Panc1 (cell line): ENCODE measurements at regions not wholly inside any gene's neighbourhood (a gene's known extent, or its start where the extent isn't known, plus 50 kb on each side); places are given as distances from the start of the nearest gene placed in this dataset.

ENCODE experiments used
- ATAC-seq: fragments of 200-7000 bp; cut with Tn5 transposase; 2 replicates; pipeline ENCODE4 v1.9.1; 2020; ENCODE audit warnings: mild to moderate bottlenecking, moderate library complexity
- BruUV-seq: library from RNA; stranded (reverse); fragments of 400-500 nt; replicated peaks from 2 replicates; lab custom pipeline; 2021; lab: Mats Ljungman, UMichigan
- CTCF ChIA-PET: fragments of 300-600 bp; sonication (Branson Sonifier 250); formaldehyde crosslinking; loops from one replicate; lab custom pipeline; 2022; ENCODE audit warnings: antibody characterized with exemption; lab: Charles Lee
- POLR2A ChIA-PET: fragments of 300-600 bp; sonication (Branson Sonifier 250); formaldehyde crosslinking; loops from one replicate; lab custom pipeline; 2022; ENCODE audit warnings: antibody characterized with exemption; lab: Charles Lee
- DNase-seq: peaks from one replicate; pipeline ENCODE4 v3.0.0-alpha.2; 2010; ENCODE audit warnings: low read depth, low spot score
- H3K27ac ChIP-seq: 2 replicates; pipeline ENCODE4 v1.5.1; 2011; ENCODE audit warnings: mild to moderate bottlenecking, low read length, inconsistent platforms
- H3K27me3 ChIP-seq: fragments of 200-500 bp; sonication (Bioruptor generic); 2 replicates; pipeline ENCODE4 v1.6.0; 2014; ENCODE audit warnings: low read length, inconsistent platforms; ENCODE audit not compliant: control insufficient read depth, insufficient read depth
- H3K36me3 ChIP-seq: fragments of 200-500 bp; sonication (Bioruptor generic); 2 replicates; pipeline ENCODE4 v1.5.1; 2014; ENCODE audit warnings: inconsistent platforms, mild to moderate bottlenecking, low read length, moderate library complexity; ENCODE audit not compliant: control insufficient read depth, insufficient read depth
- H3K4me1 ChIP-seq: 2 replicates; pipeline ENCODE4 v1.5.1; 2011; ENCODE audit warnings: inconsistent platforms, mild to moderate bottlenecking, low read length, moderate library complexity; ENCODE audit not compliant: control insufficient read depth, insufficient read depth
- H3K4me3 ChIP-seq, 2 experiments: 2 replicates each; pipeline ENCODE4 v1.5.1; 2011 to 2012; ENCODE audit warnings: low read depth in 2 of 2, low read length in 2 of 2, mild to moderate bottlenecking in 2 of 2, inconsistent platforms in 1 of 2, moderate library complexity in 1 of 2
- H3K9me3 ChIP-seq: fragments of 200-500 bp; sonication (Bioruptor generic); 2 replicates; pipeline ENCODE4 v1.5.1; 2014; ENCODE audit warnings: low read depth, mild to moderate bottlenecking, inconsistent platforms, low read length, moderate library complexity; ENCODE audit not compliant: control insufficient read depth, insufficient read depth
- POLR2AphosphoS5 ChIP-seq: IDR thresholded peaks from 2 replicates; pipeline ENCODE4 v1.6.1; 2012; ENCODE audit warnings: mild to moderate bottlenecking, low read depth, low read length, moderate library complexity
- SIN3A ChIP-seq: IDR thresholded peaks from 2 replicates; pipeline ENCODE4 v1.6.1; 2012; ENCODE audit warnings: low read depth, mild to moderate bottlenecking, low read length, moderate library complexity, borderline replicate concordance; ENCODE audit not compliant: insufficient read depth
- TCF7L2 ChIP-seq: IDR thresholded peaks from 2 replicates; pipeline ENCODE4 v1.6.1; 2011; ENCODE audit warnings: mild to moderate bottlenecking, low read depth, low read length, inconsistent platforms
- in situ Hi-C: cut with HindIII; loops from 2 replicates; pipeline ENCODE4 v1.10.0; 2016; ENCODE audit warnings: low sequenced_read_pairs, low pct_unique_long_range_greater_than_20kb
- intact Hi-C: fragments of 100-400 bp; cut with micrococcal nuclease; formaldehyde crosslinking; loops from one replicate; pipeline ENCODE4 v1.10.0; 2022; ENCODE audit not compliant: unreplicated experiment
- TF ChIP-seq, protein P1 (sequence below): fragments of 450-650 bp; IDR thresholded peaks from 2 replicates; pipeline ENCODE4 v1.5.1; 2017; ENCODE audit warnings: mild to moderate bottlenecking
- TF ChIP-seq, protein P2 (sequence below), 2 experiments: IDR thresholded peaks; 2 replicates each; pipeline ENCODE4 v1.6.1; 2011 to 2012; ENCODE audit warnings: low read depth in 2 of 2, control low read depth in 1 of 2, low read length in 1 of 2, mild to moderate bottlenecking in 1 of 2, moderate library complexity in 1 of 2; ENCODE audit not compliant: insufficient read depth in 1 of 2

DNA sequence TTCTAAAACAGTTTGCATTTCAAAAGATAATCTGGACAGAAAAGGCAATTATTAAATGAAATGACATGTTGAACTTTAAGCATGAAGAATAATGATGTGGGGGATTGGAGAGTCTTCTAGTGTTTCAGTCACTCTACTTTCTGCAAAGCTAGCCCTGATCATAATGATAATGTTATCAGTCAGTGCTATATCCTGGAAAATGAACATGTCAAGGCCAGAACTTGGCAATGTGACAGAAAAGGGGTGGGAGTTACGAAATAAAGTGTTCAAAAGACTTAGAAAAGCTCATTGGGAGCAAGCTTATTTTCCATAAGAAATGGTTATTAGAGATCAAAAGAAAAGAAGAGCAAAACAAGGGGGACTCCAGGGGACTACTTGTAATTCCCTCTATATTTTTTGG, 288.5 kb upstream of the SLC8A1 start:
- ATAC-seq = no peak
- H3K27me3 ChIP-seq = no peaks in the 10 kb centered on the region
- H3K27ac ChIP-seq = no peak overlapping the region
- no peaks in the 10 kb centered on the region for H3K4me1 ChIP-seq
- CTCF ChIA-PET = no interaction called here
- no peaks in the 10 kb centered on the region for H3K36me3 ChIP-seq
- in situ Hi-C loops = no loop called here
- POLR2A ChIA-PET = no interaction called here
- H3K9me3 ChIP-seq = no peaks in the 10 kb centered on the region
- BruUV-seq = no TSS peak
- no peak overlapping the region for H3K4me3 ChIP-seq
- DNase-seq = no peak
- intact Hi-C loops = no loop called here
- TF ChIP-seq, protein P1, sequence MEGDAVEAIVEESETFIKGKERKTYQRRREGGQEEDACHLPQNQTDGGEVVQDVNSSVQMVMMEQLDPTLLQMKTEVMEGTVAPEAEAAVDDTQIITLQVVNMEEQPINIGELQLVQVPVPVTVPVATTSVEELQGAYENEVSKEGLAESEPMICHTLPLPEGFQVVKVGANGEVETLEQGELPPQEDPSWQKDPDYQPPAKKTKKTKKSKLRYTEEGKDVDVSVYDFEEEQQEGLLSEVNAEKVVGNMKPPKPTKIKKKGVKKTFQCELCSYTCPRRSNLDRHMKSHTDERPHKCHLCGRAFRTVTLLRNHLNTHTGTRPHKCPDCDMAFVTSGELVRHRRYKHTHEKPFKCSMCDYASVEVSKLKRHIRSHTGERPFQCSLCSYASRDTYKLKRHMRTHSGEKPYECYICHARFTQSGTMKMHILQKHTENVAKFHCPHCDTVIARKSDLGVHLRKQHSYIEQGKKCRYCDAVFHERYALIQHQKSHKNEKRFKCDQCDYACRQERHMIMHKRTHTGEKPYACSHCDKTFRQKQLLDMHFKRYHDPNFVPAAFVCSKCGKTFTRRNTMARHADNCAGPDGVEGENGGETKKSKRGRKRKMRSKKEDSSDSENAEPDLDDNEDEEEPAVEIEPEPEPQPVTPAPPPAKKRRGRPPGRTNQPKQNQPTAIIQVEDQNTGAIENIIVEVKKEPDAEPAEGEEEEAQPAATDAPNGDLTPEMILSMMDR = no peak
- TF ChIP-seq SIN3A = no peak
- no peak for TF ChIP-seq POLR2AphosphoS5
- TF ChIP-seq, protein P2, sequence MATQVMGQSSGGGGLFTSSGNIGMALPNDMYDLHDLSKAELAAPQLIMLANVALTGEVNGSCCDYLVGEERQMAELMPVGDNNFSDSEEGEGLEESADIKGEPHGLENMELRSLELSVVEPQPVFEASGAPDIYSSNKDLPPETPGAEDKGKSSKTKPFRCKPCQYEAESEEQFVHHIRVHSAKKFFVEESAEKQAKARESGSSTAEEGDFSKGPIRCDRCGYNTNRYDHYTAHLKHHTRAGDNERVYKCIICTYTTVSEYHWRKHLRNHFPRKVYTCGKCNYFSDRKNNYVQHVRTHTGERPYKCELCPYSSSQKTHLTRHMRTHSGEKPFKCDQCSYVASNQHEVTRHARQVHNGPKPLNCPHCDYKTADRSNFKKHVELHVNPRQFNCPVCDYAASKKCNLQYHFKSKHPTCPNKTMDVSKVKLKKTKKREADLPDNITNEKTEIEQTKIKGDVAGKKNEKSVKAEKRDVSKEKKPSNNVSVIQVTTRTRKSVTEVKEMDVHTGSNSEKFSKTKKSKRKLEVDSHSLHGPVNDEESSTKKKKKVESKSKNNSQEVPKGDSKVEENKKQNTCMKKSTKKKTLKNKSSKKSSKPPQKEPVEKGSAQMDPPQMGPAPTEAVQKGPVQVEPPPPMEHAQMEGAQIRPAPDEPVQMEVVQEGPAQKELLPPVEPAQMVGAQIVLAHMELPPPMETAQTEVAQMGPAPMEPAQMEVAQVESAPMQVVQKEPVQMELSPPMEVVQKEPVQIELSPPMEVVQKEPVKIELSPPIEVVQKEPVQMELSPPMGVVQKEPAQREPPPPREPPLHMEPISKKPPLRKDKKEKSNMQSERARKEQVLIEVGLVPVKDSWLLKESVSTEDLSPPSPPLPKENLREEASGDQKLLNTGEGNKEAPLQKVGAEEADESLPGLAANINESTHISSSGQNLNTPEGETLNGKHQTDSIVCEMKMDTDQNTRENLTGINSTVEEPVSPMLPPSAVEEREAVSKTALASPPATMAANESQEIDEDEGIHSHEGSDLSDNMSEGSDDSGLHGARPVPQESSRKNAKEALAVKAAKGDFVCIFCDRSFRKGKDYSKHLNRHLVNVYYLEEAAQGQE (IDR thresholded peaks at IDR 0.05; ENCODE audit: insufficient read depth in 1 of 2, low read depth in 2 of 2, low read length in 1 of 2) = no peak
- TF ChIP-seq TCF7L2 = no peak

DNA sequence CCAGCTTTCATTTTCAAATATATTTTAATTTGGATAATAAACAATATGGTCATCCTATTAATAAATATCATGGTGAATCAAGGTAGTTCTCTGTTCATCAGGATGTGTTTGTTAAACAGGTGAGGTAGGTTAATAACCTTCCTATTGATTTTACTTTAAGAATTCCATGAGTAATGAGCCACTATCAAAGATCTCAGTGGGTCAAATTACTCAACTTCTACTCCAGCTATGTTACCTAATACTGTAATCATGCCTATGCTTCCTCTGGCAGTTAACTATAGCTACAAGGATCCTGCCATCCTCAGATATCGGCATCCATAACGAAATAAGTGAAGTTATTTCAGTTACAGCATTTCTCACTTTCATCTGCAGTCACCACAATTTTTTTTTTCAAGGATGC, 289.6 kb upstream of the SLC8A1 start:
- in situ Hi-C loops = no loop called here
- no peak for DNase-seq
- no peaks in the 10 kb centered on the region for H3K9me3 ChIP-seq
- no peaks in the 10 kb centered on the region for H3K4me1 ChIP-seq
- no peaks in the 10 kb centered on the region for H3K27me3 ChIP-seq
- POLR2A ChIA-PET = interaction anchor here (0.6 kb wide), 1 partner anchor 11 kb away, joined by 8 read pairs; no protein-coding TSS in a partner anchor
- no peaks in the 10 kb centered on the region for H3K36me3 ChIP-seq
- intact Hi-C loops = no loop called here
- TF ChIP-seq, protein P2 (IDR thresholded peaks at IDR 0.05; ENCODE audit: insufficient read depth in 1 of 2, low read depth in 2 of 2, low read length in 1 of 2) = no peak
- TF ChIP-seq, protein P1 = no peak
- TF ChIP-seq TCF7L2 (no peak), SIN3A (no peak), POLR2AphosphoS5 (no peak)
- no peak for ATAC-seq
- BruUV-seq = no TSS peak
- CTCF ChIA-PET = no interaction called here
- no peak overlapping the region for H3K4me3 ChIP-seq
- H3K27ac ChIP-seq = no peak overlapping the region
